ENCODE measurements at regions not wholly inside any gene's neighbourhood (a gene's known extent, or its start where the extent isn't known, plus 50 kb on each side); places are given as distances from the start of the nearest gene placed in this dataset.

DNA sequence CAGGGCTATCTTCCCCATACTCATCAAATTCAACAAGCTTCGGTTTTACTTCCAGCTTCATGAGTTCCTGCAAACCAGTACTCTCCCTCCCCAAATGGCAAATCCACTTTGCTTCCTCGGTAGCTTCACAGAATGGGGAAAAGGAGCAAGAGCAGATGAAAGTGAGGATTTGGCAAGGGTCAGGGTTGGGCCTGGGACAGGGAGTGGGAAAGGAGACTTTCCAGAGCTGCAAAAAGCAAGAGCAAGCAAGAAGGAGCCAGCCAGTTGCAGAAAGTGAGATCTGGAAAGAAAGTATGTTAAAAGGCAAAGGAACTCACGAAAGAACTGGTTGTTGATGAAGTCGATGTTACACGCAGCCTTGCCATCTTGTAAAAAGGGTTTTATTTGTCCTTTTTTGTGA, 522.8 kb upstream of the TBX3 start:
- TF ChIP-seq, protein P1, sequence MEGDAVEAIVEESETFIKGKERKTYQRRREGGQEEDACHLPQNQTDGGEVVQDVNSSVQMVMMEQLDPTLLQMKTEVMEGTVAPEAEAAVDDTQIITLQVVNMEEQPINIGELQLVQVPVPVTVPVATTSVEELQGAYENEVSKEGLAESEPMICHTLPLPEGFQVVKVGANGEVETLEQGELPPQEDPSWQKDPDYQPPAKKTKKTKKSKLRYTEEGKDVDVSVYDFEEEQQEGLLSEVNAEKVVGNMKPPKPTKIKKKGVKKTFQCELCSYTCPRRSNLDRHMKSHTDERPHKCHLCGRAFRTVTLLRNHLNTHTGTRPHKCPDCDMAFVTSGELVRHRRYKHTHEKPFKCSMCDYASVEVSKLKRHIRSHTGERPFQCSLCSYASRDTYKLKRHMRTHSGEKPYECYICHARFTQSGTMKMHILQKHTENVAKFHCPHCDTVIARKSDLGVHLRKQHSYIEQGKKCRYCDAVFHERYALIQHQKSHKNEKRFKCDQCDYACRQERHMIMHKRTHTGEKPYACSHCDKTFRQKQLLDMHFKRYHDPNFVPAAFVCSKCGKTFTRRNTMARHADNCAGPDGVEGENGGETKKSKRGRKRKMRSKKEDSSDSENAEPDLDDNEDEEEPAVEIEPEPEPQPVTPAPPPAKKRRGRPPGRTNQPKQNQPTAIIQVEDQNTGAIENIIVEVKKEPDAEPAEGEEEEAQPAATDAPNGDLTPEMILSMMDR (IDR thresholded peaks at IDR 0.05; ENCODE audit: extremely low read depth in 1 of 2, insufficient read depth in 1 of 2, low read depth in 1 of 2, low read length in 2 of 2), result no peak
- TF ChIP-seq POLR2A (IDR thresholded peaks at IDR 0.05; ENCODE audit: low read depth, low read length) (no peak), EZH2 (IDR thresholded peaks at IDR 0.05; ENCODE audit: borderline replicate concordance, low read depth, low read length, severe bottlenecking) (no peak)

Measured in endothelial cell of umbilical vein (primary cell).